K562 (cell line): ENCODE measurements at regions not wholly inside any gene's neighbourhood (a gene's known extent, or its start where the extent isn't known, plus 50 kb on each side); places are given as distances from the start of the nearest gene placed in this dataset.

Experiments
- ATAC-seq: fragments of 200-7000 bp; cut with Tn5 transposase; 3 replicates; pipeline ENCODE4 v1.9.1; 2020; ENCODE audit warnings: moderate library complexity
- BruUV-seq: library from RNA; stranded (reverse); fragments of 400-500 nt; replicated peaks from 2 replicates; lab custom pipeline; 2021; lab: Mats Ljungman, UMichigan
- CTCF ChIA-PET: fragments of 300-600 bp; formaldehyde crosslinking; extraction: SDS; loops from one replicate; lab custom pipeline; 2021; ENCODE audit warnings: low intra/inter-chr PET ratio; lab: Yijun Ruan, JAX
- POLR2A ChIA-PET: fragments of 300-600, 350-650 bp; sonication (Branson Sonifier 250); formaldehyde crosslinking; extraction: SDS; loops from one replicate; lab custom pipeline; 2021; ENCODE audit warnings: antibody characterized with exemption, inconsistent platforms; lab: Yijun Ruan, JAX
- DNase-seq, 4 experiments: peaks; one replicate each; pipeline versions ENCODE4 v3.0.0 to v3.0.0-alpha.2; 2011 to 2018; ENCODE audit warnings: low spot score in 3 of 4, mixed read lengths in 3 of 4; ENCODE audit errors: extremely low read depth in 1 of 4
- FAIRE-seq: peaks from 2 replicates; lab custom pipeline; 2011; peaks lifted over from hg19 to GRCh38; lab: Jason Lieb, UNC
- H2AFZ ChIP-seq: 2 replicates; pipeline ENCODE4 v1.6.0; 2011; ENCODE audit warnings: low read depth, low read length, control low read depth, inconsistent platforms
- H3K27ac ChIP-seq: fragments of 200-600 bp; 3 replicates; pipeline ENCODE4 v1.8.0; 2011; ENCODE audit warnings: low read depth, mild to moderate bottlenecking, control low read depth, inconsistent platforms, low read length, moderate library complexity, mixed read lengths; ENCODE audit errors: extremely low read depth
- H3K27me3 ChIP-seq, 2 experiments: fragments of 300-600 bp in 1 of 2; 2 replicates in 1 of 2; 3 replicates in 1 of 2; pipeline versions ENCODE4 v1.6.0 to v1.8.0; 2011; ENCODE audit warnings: inconsistent platforms in 2 of 2, low read length in 2 of 2, mild to moderate bottlenecking in 1 of 2, mixed read lengths in 1 of 2, moderate library complexity in 1 of 2; ENCODE audit not compliant: control insufficient read depth in 2 of 2, insufficient read depth in 2 of 2
- H3K36me3 ChIP-seq: fragments of 300-600 bp; 3 replicates; pipeline ENCODE4 v1.8.0; 2011; ENCODE audit warnings: mild to moderate bottlenecking, low read length, inconsistent platforms; ENCODE audit not compliant: control insufficient read depth, insufficient read depth
- H3K4me1 ChIP-seq, 2 experiments: fragments of 200-600 bp in 1 of 2; replicated peaks in 1 of 2; 2 replicates in 1 of 2; 3 replicates in 1 of 2; pipeline versions ENCODE4 v1.5.1 to v1.8.0; 2011; ENCODE audit warnings: inconsistent platforms in 2 of 2, low read length in 2 of 2, mild to moderate bottlenecking in 1 of 2, mixed read lengths in 1 of 2, moderate library complexity in 1 of 2; ENCODE audit not compliant: control insufficient read depth in 2 of 2, insufficient read depth in 2 of 2
- H3K4me2 ChIP-seq: 2 replicates; pipeline ENCODE4 v1.6.1; 2011; ENCODE audit warnings: low read length, control low read depth, inconsistent platforms, mixed read lengths; ENCODE audit not compliant: insufficient read depth
- H3K4me3 ChIP-seq: fragments of 200-600 bp; sonication (generic), shearing (Covaris generic); 2 replicates; pipeline ENCODE4 v1.5.1; 2016; ENCODE audit warnings: control low read depth, inconsistent platforms
- H3K79me2 ChIP-seq: fragments of 200-600 bp; 3 replicates; pipeline ENCODE4 v1.8.0; 2011; ENCODE audit warnings: low read length, inconsistent platforms; ENCODE audit not compliant: control insufficient read depth, insufficient read depth
- H3K9ac ChIP-seq, 2 experiments: 2 replicates each; pipeline versions ENCODE4 v1.6.0 to v1.6.1; 2011; ENCODE audit warnings: low read depth in 2 of 2, low read length in 2 of 2, control low read depth in 1 of 2, inconsistent platforms in 1 of 2, mild to moderate bottlenecking in 1 of 2, mixed read lengths in 1 of 2; ENCODE audit not compliant: insufficient read depth in 1 of 2
- H3K9me1 ChIP-seq: one replicate; pipeline ENCODE4 v1.6.0; 2011; ENCODE audit warnings: inconsistent platforms, mild to moderate bottlenecking, low read length, moderate library complexity; ENCODE audit not compliant: control insufficient read depth, insufficient read depth
- H3K9me3 ChIP-seq: replicated peaks from 2 replicates; pipeline ENCODE4 v1.5.1; 2011; ENCODE audit warnings: low read depth, low read length, inconsistent platforms; ENCODE audit not compliant: control insufficient read depth, insufficient read depth
- H4K20me1 ChIP-seq: replicated peaks from 2 replicates; pipeline ENCODE4 v1.6.1; 2011; ENCODE audit warnings: low read length, inconsistent platforms, mixed read lengths; ENCODE audit not compliant: control insufficient read depth, insufficient read depth
- DIDO1 ChIP-seq: fragments of 450-650 bp; IDR thresholded peaks from 2 replicates; pipeline ENCODE4 v1.6.1; 2016; ENCODE audit warnings: low read depth, missing biosample characterization, missing genetic modification characterization
- DPF2 ChIP-seq: fragments of 450-650 bp; IDR thresholded peaks from 2 replicates; pipeline ENCODE4 v1.6.1; 2016
- JUNB ChIP-seq: fragments of 450-650 bp; formaldehyde crosslinking; conservative IDR thresholded peaks from 2 replicates; pipeline ENCODE4 v1.4.0; 2020; ENCODE audit warnings: mild to moderate bottlenecking
- MEIS2 ChIP-seq: fragments of 450-650 bp; IDR thresholded peaks from 2 replicates; pipeline ENCODE4 v1.6.1; 2014; ENCODE audit warnings: mild to moderate bottlenecking; ENCODE audit not compliant: partially characterized antibody
- SRSF9 ChIP-seq: fragments of 200-400 bp; formaldehyde crosslinking; IDR thresholded peaks from 2 replicates; pipeline ENCODE4 v1.6.1; 2017; ENCODE audit warnings: low read depth, low read length, borderline replicate concordance
- ZBTB34 ChIP-seq: fragments of 250-450 bp; sonication (Bioruptor Pico); IDR thresholded peaks from 2 replicates; pipeline ENCODE4 v1.8.0; 2021; ENCODE audit warnings: mild to moderate bottlenecking, moderate library complexity
- ZNF217 ChIP-seq: sonication (generic); formaldehyde crosslinking; IDR thresholded peaks from 2 replicates; pipeline ENCODE4 v1.8.0; 2022; ENCODE audit warnings: mild to moderate bottlenecking, missing genetic modification reagents
- ZNF277 ChIP-seq: fragments of 250-450 bp; sonication (Bioruptor Pico); IDR thresholded peaks from 2 replicates; pipeline ENCODE4 v1.8.0; 2022; ENCODE audit warnings: inconsistent platforms, mild to moderate bottlenecking, moderate library complexity, borderline replicate concordance
- ZNF655 ChIP-seq: fragments of 250-450 bp; sonication (Bioruptor Pico); IDR thresholded peaks from 2 replicates; pipeline ENCODE4 v1.5.0; 2021
- ZNF77 ChIP-seq: fragments of 250-450 bp; sonication (Bioruptor Pico); IDR thresholded peaks from 2 replicates; pipeline ENCODE4 v1.5.0; 2020
- WGBS: fragments of 100-300 bp; shearing (Covaris generic); methylation state at CpG from one replicate; pipeline ENCODE4 v1.1.6; 2016; ENCODE audit warnings: low coverage, mixed read lengths; ENCODE audit not compliant: insufficient coverage; ENCODE audit errors: missing lambda C conversion rate; 5-methylcytosine and 5-hydroxymethylcytosine counted together
- in situ Hi-C: fragments of 300-500 bp; cut with MboI; formaldehyde crosslinking; loops from 4 replicates; pipeline ENCODE4 v1.15.0; 2018; ENCODE audit warnings: inconsistent platforms, mixed read lengths
- intact Hi-C: fragments of 100-400 bp; cut with micrococcal nuclease; formaldehyde crosslinking; loops from 2 replicates; pipeline ENCODE4 v1.14.2; 2022

GRCh38 chr7:9071160-9071762 is 637.9 kb downstream of the NXPH1 start:
- no peak for TF ChIP-seq ZNF277 (CRISPR knock-in tag)
- TF ChIP-seq MEIS2, result no peak
- TF ChIP-seq ZNF655, result no peak
- TF ChIP-seq ZBTB34, result no peak
- TF ChIP-seq ZNF77 (CRISPR knock-in tag), result no peak
- no peak for TF ChIP-seq SRSF9
- TF ChIP-seq DPF2, result no peak
- TF ChIP-seq ZNF217 (CRISPR knock-in tag), result no peak
- no peak for TF ChIP-seq JUNB (CRISPR knock-in tag)
- no peak for TF ChIP-seq DIDO1 (tag)
- in situ Hi-C loops (no loop called here), intact Hi-C loops (no loop called here)
- H3K4me3 ChIP-seq, result no peak overlapping the region
- H3K9me1 ChIP-seq, result no peaks in the 10 kb centered on the region
- no TSS peak for BruUV-seq
- no peaks in the 10 kb centered on the region for H3K36me3 ChIP-seq
- H3K9me3 ChIP-seq, result no peaks in the 10 kb centered on the region
- no peak overlapping the region for H2AFZ ChIP-seq
- no peak overlapping the region for H3K27ac ChIP-seq
- FAIRE-seq, result no peak
- H3K79me2 ChIP-seq, result no peaks in the 10 kb centered on the region
- no peak overlapping the region for H3K9ac ChIP-seq
- H3K27me3 ChIP-seq, result no peaks in the 10 kb centered on the region
- POLR2A ChIA-PET, result interaction anchor here (0.6 to 1.0 kb wide), 2 partner anchors 18 to 306 kb away, joined by 3 read pairs; no protein-coding TSS in a partner anchor
- 4% methylated on average over 4 of the region's 4 CpGs for WGBS
- no peak overlapping the region for H3K4me2 ChIP-seq
- no peaks in the 10 kb centered on the region for H3K4me1 ChIP-seq
- CTCF ChIA-PET, result no interaction called here
- no peaks in the 10 kb centered on the region for H4K20me1 ChIP-seq
- no peak for DNase-seq
- no peak for ATAC-seq
